ENCODE measurements at regions not wholly inside any gene's neighbourhood (a gene's known extent, or its start where the extent isn't known, plus 50 kb on each side); places are given as distances from the start of the nearest gene placed in this dataset.

GRCh38 chr6:1062786-1063545 is 248.9 kb upstream of the FOXQ1 start:
- DNase-seq (ENCODE audit: low spot score), result no peak

DNA sequence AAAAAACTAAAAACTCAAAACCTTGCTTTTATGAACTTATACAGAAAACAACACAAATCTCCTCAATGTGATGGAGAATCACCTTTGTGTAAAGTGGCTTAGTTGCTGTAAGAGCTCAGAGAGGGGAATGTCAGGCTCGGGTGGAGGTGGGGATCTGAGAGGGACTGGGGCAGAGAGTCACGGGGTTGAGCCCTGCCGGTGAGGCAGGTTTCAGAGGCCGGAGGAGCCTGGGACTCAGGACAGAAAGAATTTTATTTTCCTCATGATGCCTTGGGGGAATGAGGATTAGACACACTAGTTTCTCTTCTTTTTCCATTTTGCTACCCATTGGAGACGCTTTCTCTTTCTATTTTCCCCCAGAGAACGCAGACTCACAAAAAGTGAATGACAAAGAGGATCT is 252.3 kb upstream of the FOXQ1 start:
- no peak for DNase-seq (ENCODE audit: low spot score)

DNA sequence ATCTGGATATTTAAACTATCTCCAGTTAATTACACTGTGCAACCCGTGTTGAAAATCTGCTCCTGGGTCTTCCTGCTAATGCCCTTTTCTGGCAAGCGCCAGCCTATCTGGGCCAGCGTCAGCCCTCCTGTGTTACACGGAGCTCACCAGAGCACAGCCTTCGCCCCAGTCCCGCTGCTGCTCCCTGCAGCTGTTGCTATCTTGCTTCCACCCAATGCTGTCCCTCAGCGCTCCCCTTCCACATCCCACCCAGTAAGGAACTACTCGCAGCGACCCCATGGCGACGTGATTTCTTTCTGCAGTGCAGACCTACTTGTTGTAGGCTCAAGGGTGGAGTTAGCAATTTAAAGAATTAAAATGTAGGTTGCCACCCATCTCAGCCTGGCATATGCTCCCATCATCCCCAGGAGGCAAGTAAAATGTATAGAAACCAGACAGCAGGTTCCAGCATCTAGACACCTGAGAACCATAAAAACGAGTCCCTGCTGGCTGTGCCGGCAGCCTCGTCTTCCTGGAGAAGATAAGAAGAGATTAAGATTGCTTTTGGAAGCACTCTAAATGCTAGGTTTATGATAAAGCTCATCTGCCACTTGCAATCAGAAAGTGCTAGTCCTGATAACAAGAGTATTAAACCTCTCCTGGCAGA is 254.3 kb upstream of the FOXQ1 start:
- no peak for DNase-seq (ENCODE audit: low spot score)

- DNase-seq (ENCODE audit: low spot score), result no peak
These were observed 256.6 kb upstream of the FOXQ1 start for GRCh38 chr6:1055015-1055921.

DNA sequence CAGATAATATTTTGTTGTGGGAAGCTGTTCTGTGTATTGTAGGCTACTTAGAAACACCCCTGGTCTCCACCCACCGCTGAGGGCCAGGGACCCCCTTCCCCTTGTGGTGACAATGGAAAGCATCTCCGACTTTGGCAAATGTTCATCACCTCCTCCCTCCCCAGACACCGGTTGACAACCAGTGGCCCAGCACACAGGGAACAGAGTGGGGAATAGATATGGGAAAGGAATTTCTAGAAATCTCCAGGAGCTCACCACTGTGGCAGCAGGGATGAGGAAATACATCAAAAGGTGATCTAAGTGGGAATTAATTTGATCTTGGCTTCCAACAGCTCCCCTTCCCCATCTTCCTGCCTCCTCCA is 257.3 kb upstream of the FOXQ1 start:
- DNase-seq (ENCODE audit: low spot score), result no peak

- DNase-seq (ENCODE audit: low spot score), result no peak
These were observed 258.3 kb upstream of the FOXQ1 start for GRCh38 chr6:1053586-1053985.

DNA sequence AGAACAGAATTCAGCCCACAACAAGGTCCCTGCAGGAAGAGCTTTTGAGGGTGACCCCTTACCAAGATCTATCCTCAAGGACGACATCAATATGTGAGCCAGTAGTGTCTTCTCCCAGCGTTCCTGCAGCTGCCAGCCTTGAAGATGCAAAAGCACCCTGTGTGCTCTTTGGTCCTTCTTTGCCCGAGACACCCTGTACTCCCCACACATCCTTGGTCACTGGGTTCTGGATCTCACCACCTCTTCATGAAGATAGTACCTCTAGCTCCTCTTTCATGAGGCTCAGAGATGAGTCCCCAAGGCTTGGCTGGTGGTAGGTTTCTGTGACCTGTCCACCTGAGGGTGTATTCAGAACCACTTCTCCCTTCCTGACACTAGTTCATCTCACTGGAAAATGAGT is 259.6 kb upstream of the FOXQ1 start:
- no peak for DNase-seq (ENCODE audit: low spot score)

GRCh38 chr6:1049900-1050299 is 262.0 kb upstream of the FOXQ1 start:
- no peak for DNase-seq (ENCODE audit: low spot score)

- no peak for DNase-seq (ENCODE audit: low spot score)
These were observed 262.7 kb upstream of the FOXQ1 start for GRCh38 chr6:1049170-1049569.

DNA sequence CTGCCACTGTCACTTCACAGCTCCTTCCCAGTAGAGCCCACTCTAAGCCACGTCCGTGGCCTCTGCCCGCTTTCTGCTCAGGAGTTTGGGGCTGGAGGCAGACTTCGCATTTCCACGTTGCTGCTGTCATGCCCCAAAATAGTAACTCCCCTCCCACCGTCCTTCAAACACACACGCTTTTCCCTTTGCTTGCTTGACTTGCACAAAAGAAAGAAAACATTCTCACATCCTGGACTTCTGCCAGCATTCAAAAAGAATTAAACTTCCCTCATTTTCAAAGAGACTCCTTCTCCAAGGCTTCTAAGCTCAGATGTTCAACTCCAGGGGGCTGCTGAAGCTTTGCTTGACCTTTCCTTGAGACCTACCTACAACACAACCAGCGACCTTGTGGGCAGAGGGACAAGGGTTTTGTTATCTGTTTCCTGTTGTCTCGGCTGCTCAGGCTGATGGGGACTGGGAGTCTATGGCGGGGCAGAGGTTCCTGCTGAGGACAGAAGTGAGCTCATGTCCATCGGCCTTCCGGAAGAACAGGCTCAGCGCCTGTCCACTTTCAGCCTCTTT is 263.8 kb upstream of the FOXQ1 start:
- no peak for DNase-seq (ENCODE audit: low spot score)

- DNase-seq (ENCODE audit: low spot score), result no peak
These were observed 266.7 kb upstream of the FOXQ1 start for GRCh38 chr6:1045239-1045638.

DNA sequence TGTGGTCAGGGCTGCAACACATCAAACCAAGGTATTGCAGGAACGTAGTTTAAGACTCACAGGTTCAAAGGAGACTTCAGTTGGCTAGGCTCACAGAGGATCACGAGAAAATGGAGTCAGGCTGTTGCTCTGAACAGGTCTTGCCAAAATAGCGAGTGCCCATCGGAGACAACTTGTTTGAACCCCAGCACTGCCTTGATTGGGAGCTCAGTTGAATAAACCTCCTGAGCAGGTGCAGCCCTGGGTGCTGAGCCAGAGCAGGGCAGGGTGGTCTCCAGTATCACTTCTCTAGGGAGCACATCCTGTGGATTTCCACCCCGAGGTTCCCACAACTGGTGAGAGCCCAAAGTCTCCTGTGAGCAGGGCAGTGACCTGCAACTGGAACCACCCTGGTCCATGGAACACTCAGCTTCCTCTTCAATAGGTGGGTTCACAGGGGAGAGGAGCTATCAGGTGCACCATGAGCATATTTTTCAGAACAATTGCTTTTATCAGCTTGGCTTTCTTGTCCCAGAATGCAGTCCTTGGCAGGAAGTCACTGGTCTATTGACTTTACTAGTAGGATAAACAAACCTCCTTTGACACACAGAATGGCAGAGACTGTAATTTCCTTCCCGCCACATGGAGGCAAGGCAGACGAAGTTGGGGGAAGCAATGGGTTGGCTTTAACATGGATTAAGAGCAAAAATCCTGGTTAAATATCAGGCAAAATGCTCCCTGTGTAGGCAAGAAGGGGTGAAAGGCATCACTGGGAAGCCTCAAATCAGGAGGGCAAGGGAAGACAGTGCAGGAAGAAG is 267.7 kb upstream of the FOXQ1 start:
- DNase-seq (ENCODE audit: low spot score), result no peak

DNA sequence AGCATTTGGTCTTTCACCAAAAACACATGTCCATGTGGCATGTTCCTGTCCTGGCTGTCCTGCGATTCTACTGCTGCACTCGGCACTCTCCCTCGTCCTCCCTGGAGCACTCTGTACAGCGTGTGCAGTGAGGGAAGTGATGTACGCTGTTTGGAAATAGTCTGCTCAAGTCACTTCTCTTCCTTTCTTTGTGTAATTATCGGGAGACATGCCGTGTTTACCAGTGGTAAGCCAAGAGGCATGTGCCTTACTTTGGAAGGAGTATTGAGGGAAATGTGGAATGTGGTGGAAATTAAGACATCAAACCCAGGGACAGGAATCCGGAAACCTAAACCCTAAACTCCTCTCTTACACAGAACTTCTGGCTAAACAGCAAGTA is 268.5 kb upstream of the FOXQ1 start:
- DNase-seq (ENCODE audit: low spot score), result peak; percentile 40

GRCh38 chr6:1042583-1043457 is 269.1 kb upstream of the FOXQ1 start:
- DNase-seq (ENCODE audit: low spot score), result no peak

GRCh38 chr6:1040393-1040792 is 271.5 kb upstream of the FOXQ1 start:
- DNase-seq (ENCODE audit: low spot score), result no peak

DNA sequence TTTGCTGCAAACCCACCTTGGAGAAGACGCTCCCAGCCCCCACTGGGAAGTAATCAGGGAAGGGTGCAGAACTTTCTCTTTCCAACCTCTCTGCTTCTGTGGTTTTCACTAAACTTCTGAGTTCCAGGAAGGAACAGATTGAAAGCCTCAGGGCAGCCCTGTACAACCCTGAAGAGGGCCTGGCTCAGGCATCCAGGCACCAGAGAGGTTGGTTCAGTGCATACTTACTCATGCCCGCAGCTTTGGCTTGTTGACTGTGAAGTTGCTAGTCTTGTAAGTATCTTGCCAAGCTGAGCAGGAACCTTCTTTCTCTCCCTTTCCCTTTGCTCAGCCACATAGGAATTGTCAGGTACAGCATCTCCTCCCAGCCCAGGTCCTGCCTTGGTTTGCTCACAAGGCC is 272.2 kb upstream of the FOXQ1 start:
- DNase-seq (ENCODE audit: low spot score), result no peak

DNA sequence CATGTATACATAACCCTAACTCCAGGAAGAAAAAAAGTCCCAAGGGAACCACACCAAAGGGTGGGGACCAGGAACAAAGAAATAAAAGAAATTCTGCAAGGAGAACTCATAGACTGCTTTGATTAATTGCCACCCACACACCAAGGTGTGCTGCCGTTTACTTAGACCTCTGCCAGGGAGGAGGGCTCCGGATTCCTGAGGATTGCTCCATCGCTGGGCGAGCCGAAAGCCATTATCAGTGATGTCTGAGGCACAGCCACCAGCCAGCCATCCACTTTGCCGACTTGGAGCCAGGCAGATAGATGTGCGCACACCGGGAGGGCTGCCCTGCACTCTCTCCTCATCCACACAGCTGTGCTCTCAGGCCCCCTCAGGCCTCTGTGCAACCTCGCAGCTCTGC is 272.7 kb upstream of the FOXQ1 start:
- DNase-seq (ENCODE audit: low spot score), result no peak

DNA sequence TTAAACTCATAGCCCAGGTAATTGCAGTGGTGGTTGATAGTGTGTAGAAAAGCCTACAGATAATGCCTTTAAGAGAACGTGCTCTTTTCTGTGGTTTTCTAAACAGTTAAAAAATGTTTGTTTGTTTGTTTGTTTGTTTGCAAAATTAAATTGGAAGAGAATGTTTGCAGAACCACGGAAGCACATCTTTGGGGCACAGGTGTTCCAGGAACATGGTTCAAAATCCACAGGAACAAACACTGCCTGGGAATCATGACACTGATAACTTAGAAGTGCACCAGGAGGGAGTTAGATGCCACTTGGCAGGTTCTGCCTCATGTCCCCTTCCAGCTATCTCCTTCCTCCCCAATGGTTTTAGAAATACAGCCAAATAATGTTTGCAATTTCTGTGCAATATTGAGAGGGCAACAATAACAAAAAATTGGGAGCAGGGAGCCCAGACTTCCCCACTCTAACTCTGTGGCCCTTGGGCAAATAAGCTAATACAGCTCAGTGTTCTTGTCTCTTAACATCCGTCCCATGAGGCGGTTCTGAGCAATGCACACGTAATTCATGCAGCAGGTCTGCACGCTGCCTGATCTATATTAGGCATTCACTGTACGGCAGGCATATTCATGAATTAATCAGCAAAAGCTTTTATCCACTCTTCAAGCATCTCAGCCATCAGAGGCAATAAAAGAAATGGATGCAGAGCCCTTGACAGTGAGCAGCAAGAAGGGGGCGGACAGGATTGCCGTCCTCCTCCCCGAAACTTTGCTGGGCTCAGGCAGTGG is 274.3 kb upstream of the FOXQ1 start:
- DNase-seq (ENCODE audit: low spot score), result no peak

- no peak for DNase-seq (ENCODE audit: low spot score)
These were observed 276.5 kb upstream of the FOXQ1 start for GRCh38 chr6:1035401-1035800.

DNA sequence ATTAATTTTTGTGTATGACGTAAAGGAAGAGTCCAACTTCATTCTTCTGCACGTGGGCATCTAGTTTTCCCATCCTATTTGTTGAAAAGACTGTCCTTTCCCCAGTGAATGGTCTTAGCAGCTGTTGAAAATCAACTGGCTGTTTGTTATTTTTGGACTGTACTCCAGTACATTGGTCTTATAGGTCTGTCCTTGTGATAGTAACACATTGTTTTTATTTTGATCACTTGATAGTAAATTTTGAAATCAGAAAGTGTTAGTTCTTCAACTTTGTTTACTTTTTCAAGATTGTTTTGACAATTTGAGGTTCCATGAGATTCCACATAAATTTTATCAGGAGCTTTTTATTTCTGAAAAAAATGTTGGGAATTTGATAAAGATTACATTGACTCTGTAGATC is 280.2 kb upstream of the FOXQ1 start:
- DNase-seq (ENCODE audit: low spot score), result no peak

Data from AG08396 (cell line).